Astrocyte (in vitro differentiated cells and primary cell): ENCODE measurements at regions not wholly inside any gene's neighbourhood (a gene's known extent, or its start where the extent isn't known, plus 50 kb on each side); places are given as distances from the start of the nearest gene placed in this dataset.

Experiments
- DNase-seq: peaks from one replicate; pipeline ENCODE4 v3.0.0-alpha.2; 2010; ENCODE audit warnings: low read depth
- FAIRE-seq: peaks from 2 replicates; lab custom pipeline; 2011; peaks lifted over from hg19 to GRCh38; lab: Jason Lieb, UNC
- H2AFZ ChIP-seq: 2 replicates; pipeline ENCODE4 v1.6.0; 2012; ENCODE audit warnings: low read depth, low read length, inconsistent platforms
- H3K27ac ChIP-seq: 2 replicates; pipeline ENCODE4 v1.5.1; 2011; ENCODE audit warnings: low read depth, low read length, inconsistent platforms
- H3K27me3 ChIP-seq: 2 replicates; pipeline ENCODE4 v1.6.0; 2011; ENCODE audit warnings: low read length, inconsistent platforms; ENCODE audit not compliant: insufficient read depth
- H3K36me3 ChIP-seq: 2 replicates; pipeline ENCODE4 v1.5.1; 2011; ENCODE audit warnings: low read length, inconsistent platforms; ENCODE audit not compliant: insufficient read depth
- H3K4me1 ChIP-seq: 2 replicates; pipeline ENCODE4 v1.5.1; 2011; ENCODE audit warnings: low read length, inconsistent platforms; ENCODE audit not compliant: insufficient read depth
- H3K4me2 ChIP-seq: 2 replicates; pipeline ENCODE4 v1.6.0; 2012; ENCODE audit warnings: low read length, inconsistent platforms
- H3K4me3 ChIP-seq: 2 replicates; pipeline ENCODE4 v1.5.1; 2011; ENCODE audit warnings: low read depth, mild to moderate bottlenecking, low read length, inconsistent platforms; ENCODE audit not compliant: insufficient read depth
- H3K79me2 ChIP-seq: 2 replicates; pipeline ENCODE4 v1.6.0; 2012; ENCODE audit warnings: mild to moderate bottlenecking, low read length, inconsistent platforms; ENCODE audit not compliant: insufficient read depth
- H3K9ac ChIP-seq: 2 replicates; pipeline ENCODE4 v1.6.0; 2012; ENCODE audit warnings: mild to moderate bottlenecking, low read length, inconsistent platforms
- H3K9me3 ChIP-seq: 2 replicates; pipeline ENCODE4 v1.5.1; 2012; ENCODE audit warnings: low read depth, mild to moderate bottlenecking, low read length, inconsistent platforms; ENCODE audit not compliant: insufficient read depth
- H4K20me1 ChIP-seq: 2 replicates; pipeline ENCODE4 v1.6.0; 2012; ENCODE audit warnings: low read length, inconsistent platforms; ENCODE audit not compliant: insufficient read depth
- H3K27ac Mint-ChIP-seq: one replicate; pipeline ENCODE4 v1.8.0; 2021; ENCODE audit warnings: mild to moderate bottlenecking, mixed read lengths; ENCODE audit not compliant: unreplicated experiment
- H3K27me3 Mint-ChIP-seq: one replicate; pipeline ENCODE4 v1.8.0; 2021; ENCODE audit warnings: low read depth, mixed read lengths; ENCODE audit not compliant: unreplicated experiment
- H3K36me3 Mint-ChIP-seq: one replicate; pipeline ENCODE4 v1.8.0; 2021; ENCODE audit warnings: low read depth, mixed read lengths; ENCODE audit not compliant: unreplicated experiment
- H3K4me1 Mint-ChIP-seq: one replicate; pipeline ENCODE4 v1.8.0; 2021; ENCODE audit warnings: low read depth, mixed read lengths; ENCODE audit not compliant: unreplicated experiment
- H3K4me3 Mint-ChIP-seq: one replicate; pipeline ENCODE4 v1.8.0; 2021; ENCODE audit warnings: mild to moderate bottlenecking, moderate library complexity, mixed read lengths; ENCODE audit not compliant: unreplicated experiment
- H3K9me3 Mint-ChIP-seq: one replicate; pipeline ENCODE4 v1.8.0; 2021; ENCODE audit warnings: mild to moderate bottlenecking, mixed read lengths; ENCODE audit not compliant: unreplicated experiment
- EZH2 ChIP-seq: IDR thresholded peaks from 2 replicates; pipeline ENCODE4 v1.6.1; 2012; ENCODE audit warnings: mild to moderate bottlenecking, low read length, inconsistent platforms; ENCODE audit not compliant: insufficient read depth
- TF ChIP-seq, protein P1 (sequence below): IDR thresholded peaks from 2 replicates; pipeline ENCODE4 v1.5.1; 2011; ENCODE audit warnings: low read depth, mild to moderate bottlenecking, inconsistent platforms, low read length, moderate library complexity; ENCODE audit not compliant: insufficient read depth

DNA sequence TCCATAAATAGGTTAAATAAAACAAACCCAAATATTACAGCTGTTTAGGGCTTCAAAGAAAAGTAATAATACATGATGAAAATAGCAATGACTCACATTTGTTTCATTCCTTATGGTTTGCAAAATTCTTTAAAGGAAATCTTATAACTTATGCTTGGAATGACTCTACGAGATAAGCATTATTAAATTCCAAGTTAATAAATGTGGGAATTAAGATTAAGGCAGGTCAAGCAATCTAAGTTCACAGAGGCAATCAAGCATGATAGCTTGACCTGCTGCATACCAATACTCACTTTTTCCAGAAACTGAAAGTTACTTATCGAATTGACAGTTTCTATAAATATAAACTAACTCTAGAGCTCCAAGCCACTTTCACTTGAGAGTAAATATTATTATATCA is 1002.9 kb upstream of the SEL1L start:
- H3K4me3 Mint-ChIP-seq, result no peak overlapping the region
- no peak overlapping the region for H3K27ac ChIP-seq
- H3K79me2 ChIP-seq, result no peaks in the 10 kb centered on the region
- no peaks in the 10 kb centered on the region for H3K9me3 ChIP-seq
- no peaks in the 10 kb centered on the region for H3K27me3 Mint-ChIP-seq
- no peak overlapping the region for H3K9ac ChIP-seq
- no peak overlapping the region for H3K4me3 ChIP-seq
- no peaks in the 10 kb centered on the region for H3K36me3 Mint-ChIP-seq
- no peak for DNase-seq
- H3K4me2 ChIP-seq, result no peak overlapping the region
- H3K4me1 ChIP-seq, result no peaks in the 10 kb centered on the region
- no peak for FAIRE-seq
- H3K27me3 ChIP-seq, result no peaks in the 10 kb centered on the region
- no peaks in the 10 kb centered on the region for H4K20me1 ChIP-seq
- H3K9me3 Mint-ChIP-seq, result peaks cover 3% of the 10 kb centered on the region
- no peak overlapping the region for H3K27ac Mint-ChIP-seq
- TF ChIP-seq, protein P1, sequence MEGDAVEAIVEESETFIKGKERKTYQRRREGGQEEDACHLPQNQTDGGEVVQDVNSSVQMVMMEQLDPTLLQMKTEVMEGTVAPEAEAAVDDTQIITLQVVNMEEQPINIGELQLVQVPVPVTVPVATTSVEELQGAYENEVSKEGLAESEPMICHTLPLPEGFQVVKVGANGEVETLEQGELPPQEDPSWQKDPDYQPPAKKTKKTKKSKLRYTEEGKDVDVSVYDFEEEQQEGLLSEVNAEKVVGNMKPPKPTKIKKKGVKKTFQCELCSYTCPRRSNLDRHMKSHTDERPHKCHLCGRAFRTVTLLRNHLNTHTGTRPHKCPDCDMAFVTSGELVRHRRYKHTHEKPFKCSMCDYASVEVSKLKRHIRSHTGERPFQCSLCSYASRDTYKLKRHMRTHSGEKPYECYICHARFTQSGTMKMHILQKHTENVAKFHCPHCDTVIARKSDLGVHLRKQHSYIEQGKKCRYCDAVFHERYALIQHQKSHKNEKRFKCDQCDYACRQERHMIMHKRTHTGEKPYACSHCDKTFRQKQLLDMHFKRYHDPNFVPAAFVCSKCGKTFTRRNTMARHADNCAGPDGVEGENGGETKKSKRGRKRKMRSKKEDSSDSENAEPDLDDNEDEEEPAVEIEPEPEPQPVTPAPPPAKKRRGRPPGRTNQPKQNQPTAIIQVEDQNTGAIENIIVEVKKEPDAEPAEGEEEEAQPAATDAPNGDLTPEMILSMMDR, result no peak
- TF ChIP-seq EZH2, result no peak
- no peaks in the 10 kb centered on the region for H3K4me1 Mint-ChIP-seq
- no peaks in the 10 kb centered on the region for H3K36me3 ChIP-seq
- H2AFZ ChIP-seq, result no peak overlapping the region

DNA sequence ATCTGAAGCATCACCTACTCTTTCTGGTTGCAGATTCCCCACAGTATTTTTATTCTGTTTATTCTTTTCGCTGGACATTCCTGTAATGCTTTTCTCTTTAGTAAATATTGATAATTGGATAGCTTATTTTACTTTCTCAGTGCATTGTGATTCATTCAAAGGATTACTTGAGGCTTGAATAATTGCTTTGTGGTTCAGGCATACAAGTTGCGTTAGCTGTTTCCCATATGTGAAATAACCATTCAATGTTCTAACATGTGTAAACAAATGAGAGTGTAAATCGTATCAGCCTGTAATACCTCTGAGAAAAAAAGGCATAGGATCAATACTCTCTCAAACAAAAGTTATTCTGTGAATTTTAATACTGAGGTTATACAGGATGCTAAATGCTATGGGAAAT is 1004.2 kb upstream of the SEL1L start:
- Histone ChIP-seq H3K27ac (no peak overlapping the region), H3K9me3 (no peaks in the 10 kb centered on the region), H4K20me1 (no peaks in the 10 kb centered on the region), H3K36me3 (no peaks in the 10 kb centered on the region), H3K4me3 (no peak overlapping the region), H3K79me2 (no peaks in the 10 kb centered on the region), H2AFZ (no peak overlapping the region), H3K4me2 (no peak overlapping the region), H3K27me3 (no peaks in the 10 kb centered on the region), H3K4me1 (no peaks in the 10 kb centered on the region), H3K9ac (no peak overlapping the region)
- DNase-seq, result no peak
- H3K27me3 Mint-ChIP-seq, result no peaks in the 10 kb centered on the region
- TF ChIP-seq EZH2, result no peak
- TF ChIP-seq, protein P1, result no peak
- FAIRE-seq, result no peak
- H3K9me3 Mint-ChIP-seq, result peaks cover 3% of the 10 kb centered on the region
- no peak overlapping the region for H3K4me3 Mint-ChIP-seq
- H3K4me1 Mint-ChIP-seq, result no peaks in the 10 kb centered on the region
- H3K36me3 Mint-ChIP-seq, result no peaks in the 10 kb centered on the region
- no peak overlapping the region for H3K27ac Mint-ChIP-seq

DNA sequence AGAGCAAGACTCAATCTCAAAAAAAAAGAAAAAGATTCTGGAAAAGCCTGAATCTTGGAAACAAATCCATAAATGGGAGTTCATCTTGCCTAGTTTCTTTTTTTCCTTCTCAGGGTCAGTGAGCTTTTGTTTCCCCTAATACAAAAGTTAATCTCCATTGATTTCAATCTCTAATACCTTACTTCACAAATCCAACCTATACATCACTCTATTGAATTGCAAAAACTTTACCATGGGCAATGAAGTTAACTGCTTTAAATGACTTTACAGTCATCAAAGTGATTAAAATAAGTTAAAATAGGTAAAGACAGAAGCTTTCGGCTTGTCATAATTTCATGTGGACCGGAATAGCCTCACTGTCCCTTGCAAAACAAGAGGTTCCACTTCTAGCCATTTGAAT is 1012.7 kb upstream of the SEL1L start:
- Histone ChIP-seq H3K4me2 (no peak overlapping the region), H3K36me3 (no peaks in the 10 kb centered on the region), H3K9me3 (no peaks in the 10 kb centered on the region), H3K27ac (no peak overlapping the region), H3K4me1 (no peaks in the 10 kb centered on the region), H3K9ac (no peak overlapping the region), H2AFZ (no peak overlapping the region), H3K27me3 (no peaks in the 10 kb centered on the region), H3K4me3 (no peak overlapping the region), H4K20me1 (no peaks in the 10 kb centered on the region), H3K79me2 (no peaks in the 10 kb centered on the region)
- Mint-ChIP-seq H3K4me3 (no peak overlapping the region), H3K27ac (no peak overlapping the region), H3K27me3 (no peaks in the 10 kb centered on the region), H3K4me1 (no peaks in the 10 kb centered on the region), H3K9me3 (no peaks in the 10 kb centered on the region), H3K36me3 (no peaks in the 10 kb centered on the region)
- TF ChIP-seq, protein P1, result no peak
- no peak for TF ChIP-seq EZH2
- FAIRE-seq (no peak), DNase-seq (no peak)
